B cell (primary cell): ENCODE measurements at regions not wholly inside any gene's neighbourhood (a gene's known extent, or its start where the extent isn't known, plus 50 kb on each side); places are given as distances from the start of the nearest gene placed in this dataset.

Source experiments
- CTCF ChIP-seq: fragments of 200-600 bp; IDR thresholded peaks from one replicate; pipeline ENCODE4 v1.8.0; 2022; ENCODE audit warnings: antibody characterized with exemption, mild to moderate bottlenecking
- EZH2 ChIP-seq: IDR thresholded peaks from 2 replicates; pipeline ENCODE4 v1.6.1; 2012; ENCODE audit warnings: borderline replicate concordance, low read depth, mild to moderate bottlenecking, moderate library complexity, low read length; ENCODE audit not compliant: insufficient read depth, poor library complexity, severe bottlenecking

- TF ChIP-seq EZH2 (no peak), CTCF (no peak)
These were observed 179.6 kb downstream of the CENPC start for GRCh38 chr4:67365661-67366245.
